Fibroblast of peridontal ligament (primary cell): ENCODE measurements at regions not wholly inside any gene's neighbourhood (a gene's known extent, or its start where the extent isn't known, plus 50 kb on each side); places are given as distances from the start of the nearest gene placed in this dataset.
"Not testable (repeated sequence)": the region's sequence is repeated elsewhere in the genome, so short reads cannot be mapped to it uniquely, and the experiment has no call there.

Experiments used
- DNase-seq: peaks from one replicate; pipeline ENCODE4 v3.0.0-alpha.2; 2010; ENCODE audit errors: extremely low read depth

GRCh38 chr4:86478151-86478550 is 116.0 kb upstream of the PTPN13 start:
- DNase-seq, result not testable (repeated sequence)

- no peak for DNase-seq
These were observed 112.7 kb upstream of the PTPN13 start for GRCh38 chr4:86481440-86481839.

- peak; percentile 38 for DNase-seq
These were observed 111.6 kb upstream of the PTPN13 start for GRCh38 chr4:86482306-86483172.

GRCh38 chr4:86483173-86483490 is 111.0 kb upstream of the PTPN13 start:
- no peak for DNase-seq

GRCh38 chr4:86483773-86484172 is 110.3 kb upstream of the PTPN13 start:
- DNase-seq, result no peak

- DNase-seq, result no peak
These were observed 109.9 kb upstream of the PTPN13 start for GRCh38 chr4:86484241-86484640.

GRCh38 chr4:86487738-86488348 is 106.3 kb upstream of the PTPN13 start:
- DNase-seq, result no peak

- DNase-seq, result peak; percentile 58
These were observed 100.7 kb upstream of the PTPN13 start for GRCh38 chr4:86493460-86493859.

- peak; percentile 80 for DNase-seq
These were observed 97.7 kb upstream of the PTPN13 start for GRCh38 chr4:86496094-86497080.

GRCh38 chr4:86497131-86497530 is 97.0 kb upstream of the PTPN13 start:
- DNase-seq, result peak; percentile 37

- DNase-seq, result peak; percentile 80
These were observed 95.9 kb upstream of the PTPN13 start for GRCh38 chr4:86497980-86498862.

GRCh38 chr4:86498863-86499166 is 95.3 kb upstream of the PTPN13 start:
- DNase-seq, result no peak

- DNase-seq, result no peak
These were observed 93.6 kb upstream of the PTPN13 start for GRCh38 chr4:86500527-86500926.

- DNase-seq, result no peak
These were observed 92.0 kb upstream of the PTPN13 start for GRCh38 chr4:86502081-86502480.

GRCh38 chr4:86506591-86506990 is 87.5 kb upstream of the PTPN13 start:
- no peak for DNase-seq

GRCh38 chr4:86508436-86508835 is 85.7 kb upstream of the PTPN13 start:
- peak; percentile 95 for DNase-seq

GRCh38 chr4:86511590-86511989 is 82.5 kb upstream of the PTPN13 start:
- DNase-seq, result no peak

- DNase-seq, result no peak
These were observed 81.5 kb upstream of the PTPN13 start for GRCh38 chr4:86512631-86513030.

GRCh38 chr4:86515963-86516362 is 78.2 kb upstream of the PTPN13 start:
- not testable (repeated sequence) for DNase-seq

GRCh38 chr4:86521373-86521969 is 72.6 kb upstream of the PTPN13 start:
- DNase-seq, result no peak

GRCh38 chr4:86522349-86522748 is 71.8 kb upstream of the PTPN13 start:
- peak; percentile 39 for DNase-seq
